GM21825 (cell line): ENCODE measurements at regions not wholly inside any gene's neighbourhood (a gene's known extent, or its start where the extent isn't known, plus 50 kb on each side); places are given as distances from the start of the nearest gene placed in this dataset.
"Not testable (repeated sequence)": the region's sequence is repeated elsewhere in the genome, so short reads cannot be mapped to it uniquely, and the experiment has no call there.

Experiments used
- ATAC-seq: cut with Tn5 transposase; IDR thresholded peaks from one replicate; pipeline ENCODE4 v1.9.1; 2021; ENCODE audit warnings: mild to moderate bottlenecking, moderate library complexity; ENCODE audit not compliant: unreplicated experiment

GRCh38 chr18:39244242-39244641 lies 1678.6 kb upstream of the CELF4 start:
- ATAC-seq, result no peak

- ATAC-seq, result no peak
Measured at GRCh38 chr18:39241534-39241933, 1675.9 kb upstream of the CELF4 start.

- ATAC-seq, result no peak
Measured at GRCh38 chr18:39238981-39239660, 1673.5 kb upstream of the CELF4 start.

- no peak for ATAC-seq
Measured at GRCh38 chr18:39235118-39235719, 1669.6 kb upstream of the CELF4 start.

- no peak for ATAC-seq
Measured at GRCh38 chr18:39232937-39233336, 1667.3 kb upstream of the CELF4 start.

- ATAC-seq, result no peak
Measured at GRCh38 chr18:39232490-39232889, 1666.9 kb upstream of the CELF4 start.

GRCh38 chr18:39230086-39230803 lies 1664.6 kb upstream of the CELF4 start:
- ATAC-seq, result no peak

GRCh38 chr18:39227769-39228168 lies 1662.2 kb upstream of the CELF4 start:
- not testable (repeated sequence) for ATAC-seq

- ATAC-seq, result no peak
Measured at GRCh38 chr18:39225373-39225772, 1659.8 kb upstream of the CELF4 start.

- ATAC-seq, result no peak
Measured at GRCh38 chr18:39223283-39223682, 1657.7 kb upstream of the CELF4 start.

- no peak for ATAC-seq
Measured at GRCh38 chr18:39215920-39216319, 1650.3 kb upstream of the CELF4 start.

- ATAC-seq, result no peak
Measured at GRCh38 chr18:39211461-39211860, 1645.9 kb upstream of the CELF4 start.

- ATAC-seq, result no peak
Measured at GRCh38 chr18:39209173-39209572, 1643.6 kb upstream of the CELF4 start.

- no peak for ATAC-seq
Measured at GRCh38 chr18:39208729-39209128, 1643.1 kb upstream of the CELF4 start.

- no peak for ATAC-seq
Measured at GRCh38 chr18:39208190-39208589, 1642.6 kb upstream of the CELF4 start.

- ATAC-seq, result not testable (repeated sequence)
Measured at GRCh38 chr18:39206398-39207103, 1641.0 kb upstream of the CELF4 start.

GRCh38 chr18:39205565-39206195 lies 1640.1 kb upstream of the CELF4 start:
- ATAC-seq, result no peak

- no peak for ATAC-seq
Measured at GRCh38 chr18:39200153-39200552, 1634.6 kb upstream of the CELF4 start.

GRCh38 chr18:39199231-39199855 lies 1633.7 kb upstream of the CELF4 start:
- ATAC-seq, result no peak

GRCh38 chr18:39198376-39198775 lies 1632.8 kb upstream of the CELF4 start:
- no peak for ATAC-seq

GRCh38 chr18:39191931-39192330 lies 1626.3 kb upstream of the CELF4 start:
- no peak for ATAC-seq
